ENCODE measurements at regions not wholly inside any gene's neighbourhood (a gene's known extent, or its start where the extent isn't known, plus 50 kb on each side); places are given as distances from the start of the nearest gene placed in this dataset.

GRCh38 chr5:125126050-125126449 lies 379.6 kb upstream of the ZNF608 start:
- DNase-seq (no peak), ATAC-seq (peak; percentile 78)

GRCh38 chr5:125129151-125129806 lies 382.8 kb upstream of the ZNF608 start:
- intact Hi-C loops (cut with DNase I, micrococcal nuclease): no loop called here
- ATAC-seq: no peak
- no peak for DNase-seq

More at GRCh38 chr5:125126050-125126449, 379.6 kb upstream of the ZNF608 start:
- intact Hi-C loops (cut with DNase I, micrococcal nuclease): no loop called here

GRCh38 chr5:125130591-125130990 lies 384.2 kb upstream of the ZNF608 start:
- ATAC-seq: no peak
- DNase-seq: no peak
- intact Hi-C loops (cut with DNase I, micrococcal nuclease): no loop called here

GRCh38 chr5:125134216-125135081 lies 388.0 kb upstream of the ZNF608 start:
- intact Hi-C loops (cut with DNase I, micrococcal nuclease): no loop called here
- ATAC-seq (no peak), DNase-seq (no peak)

GRCh38 chr5:125137535-125137934 lies 391.1 kb upstream of the ZNF608 start:
- ATAC-seq (no peak), DNase-seq (no peak)
- intact Hi-C loops (cut with DNase I, micrococcal nuclease): no loop called here

GRCh38 chr5:125138266-125138665 lies 391.8 kb upstream of the ZNF608 start:
- DNase-seq (no peak), ATAC-seq (no peak)
- intact Hi-C loops (cut with DNase I, micrococcal nuclease): no loop called here

GRCh38 chr5:125139590-125139989 lies 393.2 kb upstream of the ZNF608 start:
- DNase-seq: no peak
- no peak for ATAC-seq
- intact Hi-C loops (cut with DNase I, micrococcal nuclease): no loop called here

- ATAC-seq: no peak
- DNase-seq: no peak
- intact Hi-C loops (cut with DNase I, micrococcal nuclease): no loop called here
Measured at GRCh38 chr5:125140220-125140619, 393.8 kb upstream of the ZNF608 start.

GRCh38 chr5:125140855-125141254 lies 394.4 kb upstream of the ZNF608 start:
- intact Hi-C loops (cut with DNase I, micrococcal nuclease): no loop called here
- ATAC-seq (peak; percentile 57), DNase-seq (no peak)

- ATAC-seq (no peak), DNase-seq (no peak)
- intact Hi-C loops (cut with DNase I, micrococcal nuclease): no loop called here
Measured at GRCh38 chr5:125142458-125142857, 396.0 kb upstream of the ZNF608 start.

- intact Hi-C loops (cut with DNase I, micrococcal nuclease): no loop called here
- no peak for ATAC-seq
- no peak for DNase-seq
Measured at GRCh38 chr5:125143011-125143410, 396.6 kb upstream of the ZNF608 start.

- intact Hi-C loops (cut with DNase I, micrococcal nuclease): no loop called here
- ATAC-seq (no peak), DNase-seq (no peak)
Measured at GRCh38 chr5:125148076-125148475, 401.6 kb upstream of the ZNF608 start.

GRCh38 chr5:125148706-125149105 lies 402.3 kb upstream of the ZNF608 start:
- DNase-seq (no peak), ATAC-seq (no peak)
- intact Hi-C loops (cut with DNase I, micrococcal nuclease): no loop called here

GRCh38 chr5:125149110-125149509 lies 402.7 kb upstream of the ZNF608 start:
- ATAC-seq (no peak), DNase-seq (no peak)
- intact Hi-C loops (cut with DNase I, micrococcal nuclease): no loop called here

GRCh38 chr5:125149527-125149926 lies 403.1 kb upstream of the ZNF608 start:
- ATAC-seq (no peak), DNase-seq (no peak)
- intact Hi-C loops (cut with DNase I, micrococcal nuclease): no loop called here

GRCh38 chr5:125150041-125150669 lies 403.7 kb upstream of the ZNF608 start:
- DNase-seq (no peak), ATAC-seq (no peak)
- intact Hi-C loops (cut with DNase I, micrococcal nuclease): no loop called here

GRCh38 chr5:125151150-125151900 lies 404.9 kb upstream of the ZNF608 start:
- DNase-seq (no peak), ATAC-seq (no peak)
- intact Hi-C loops (cut with DNase I, micrococcal nuclease): no loop called here

- intact Hi-C loops (cut with DNase I, micrococcal nuclease): no loop called here
- no peak for DNase-seq
- no peak for ATAC-seq
Measured at GRCh38 chr5:125152044-125152443, 405.6 kb upstream of the ZNF608 start.

- intact Hi-C loops (cut with DNase I, micrococcal nuclease): no loop called here
- DNase-seq (no peak), ATAC-seq (no peak)
Measured at GRCh38 chr5:125152461-125153189, 406.2 kb upstream of the ZNF608 start.

All from left colon (tissue), 2 donors.